ENCODE measurements at regions not wholly inside any gene's neighbourhood (a gene's known extent, or its start where the extent isn't known, plus 50 kb on each side); places are given as distances from the start of the nearest gene placed in this dataset.
"Not testable (repeated sequence)": the region's sequence is repeated elsewhere in the genome, so short reads cannot be mapped to it uniquely, and the experiment has no call there.

DNA sequence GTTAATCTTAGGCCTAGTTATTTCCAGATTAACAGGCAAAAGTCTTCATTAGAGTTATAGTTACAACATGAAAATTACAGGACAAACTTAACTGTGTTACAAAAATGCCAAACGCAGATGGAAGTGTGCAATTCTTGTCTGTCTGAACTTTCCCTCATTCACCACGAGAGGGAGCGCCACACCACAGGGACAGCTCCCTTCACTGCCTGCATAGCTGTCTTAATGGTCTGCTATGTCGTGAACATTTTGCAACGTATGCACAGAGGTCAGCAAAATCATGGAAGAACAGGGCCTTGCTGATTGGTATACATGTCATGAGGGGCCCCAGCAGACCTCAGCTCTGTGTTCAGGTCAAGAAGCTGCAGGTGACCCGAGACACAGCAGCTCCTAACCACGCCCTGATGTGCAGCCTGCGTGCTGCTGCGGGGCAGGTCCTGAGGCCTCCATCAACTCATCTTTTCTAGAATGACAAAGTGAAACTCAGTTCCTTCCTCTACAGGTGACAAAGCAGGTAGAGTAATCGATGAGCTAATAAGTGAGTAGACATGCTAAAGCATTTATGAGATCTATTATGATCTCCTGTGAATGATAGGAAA is 78.8 kb upstream of the ATP8B1 start:
- DNase-seq (ENCODE audit: low spot score): peak; percentile 56

DNA sequence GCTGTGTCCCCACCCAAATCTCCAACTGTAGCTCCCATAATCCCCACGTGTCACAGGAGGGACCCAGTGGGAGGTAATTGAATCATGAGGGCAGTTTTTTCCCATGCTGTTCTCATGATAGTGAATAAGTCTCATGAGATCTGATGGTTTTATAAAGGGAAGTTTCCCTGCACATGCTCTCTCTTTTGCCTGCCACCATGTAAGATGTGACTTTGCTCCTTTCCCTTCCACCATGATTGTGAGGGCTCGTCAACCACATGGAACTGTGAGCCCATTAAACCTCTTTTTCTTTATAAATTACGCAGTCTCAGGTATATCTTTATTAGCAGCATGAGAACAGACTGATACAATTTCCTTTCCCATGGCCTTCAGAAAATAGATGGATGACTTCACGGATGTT is 76.8 kb upstream of the ATP8B1 start:
- DNase-seq (ENCODE audit: low spot score): not testable (repeated sequence)

DNA sequence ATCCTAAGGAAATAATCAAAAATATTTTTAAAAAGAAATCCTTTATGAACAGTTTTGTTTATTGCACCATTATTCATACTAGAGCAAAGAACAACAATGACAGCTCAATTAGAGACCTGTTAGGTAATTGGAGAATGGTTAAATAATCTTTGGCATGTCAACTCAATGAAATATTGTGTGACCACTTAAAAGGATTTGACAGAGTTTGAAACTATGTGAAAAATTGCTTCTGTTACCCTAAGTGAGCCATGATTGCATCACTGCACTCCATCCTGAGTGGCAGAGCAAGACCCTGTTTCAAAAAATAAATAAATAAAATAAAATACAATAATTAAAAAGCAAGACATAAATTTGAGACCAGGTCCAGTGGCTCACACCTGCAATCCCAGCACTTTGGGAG is 66.1 kb upstream of the ATP8B1 start:
- no peak for DNase-seq (ENCODE audit: low spot score)

DNA sequence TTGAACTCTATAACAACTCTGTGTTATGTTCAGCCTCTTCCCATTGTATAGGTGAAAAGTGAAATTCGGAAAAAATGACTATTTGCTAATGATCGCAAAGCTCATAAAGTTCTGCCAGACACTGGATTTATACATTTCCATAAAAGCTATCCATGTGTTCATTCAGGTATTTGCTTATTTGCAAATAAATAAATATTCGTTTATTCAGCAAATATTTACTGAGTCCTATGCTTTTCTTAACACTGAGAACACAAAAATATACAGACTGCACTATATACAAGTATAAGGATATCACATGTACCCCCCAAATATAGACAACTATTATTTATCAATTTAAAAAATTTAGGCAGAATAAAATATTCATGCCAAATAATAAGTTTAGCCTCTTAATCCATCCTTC is 63.2 kb upstream of the ATP8B1 start:
- no peak for DNase-seq (ENCODE audit: low spot score)

DNA sequence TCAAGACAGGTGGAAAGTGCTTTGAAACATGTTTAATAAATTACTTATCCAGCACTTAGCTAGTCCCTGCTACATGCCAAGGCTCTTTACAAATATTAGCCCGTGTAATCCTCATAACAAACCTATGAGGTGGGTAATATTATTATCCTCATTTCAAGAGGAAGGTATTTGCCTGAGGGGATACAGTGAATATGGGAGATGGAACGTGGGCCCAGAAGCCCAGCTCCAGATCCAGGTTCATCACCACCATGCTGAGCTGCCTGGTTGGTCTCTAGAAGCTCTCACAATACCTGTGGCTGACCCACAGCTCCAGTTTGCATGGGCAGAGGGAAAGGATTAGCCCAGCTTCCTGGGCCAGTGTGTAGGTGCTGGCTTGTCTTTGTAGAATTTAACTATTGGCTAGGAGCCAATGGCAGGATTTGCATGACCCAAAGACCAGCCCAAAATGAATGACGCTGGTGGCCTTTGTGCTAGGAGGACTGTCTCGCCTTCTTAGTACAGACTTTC is 61.6 kb upstream of the ATP8B1 start:
- DNase-seq (ENCODE audit: low spot score): no peak

DNA sequence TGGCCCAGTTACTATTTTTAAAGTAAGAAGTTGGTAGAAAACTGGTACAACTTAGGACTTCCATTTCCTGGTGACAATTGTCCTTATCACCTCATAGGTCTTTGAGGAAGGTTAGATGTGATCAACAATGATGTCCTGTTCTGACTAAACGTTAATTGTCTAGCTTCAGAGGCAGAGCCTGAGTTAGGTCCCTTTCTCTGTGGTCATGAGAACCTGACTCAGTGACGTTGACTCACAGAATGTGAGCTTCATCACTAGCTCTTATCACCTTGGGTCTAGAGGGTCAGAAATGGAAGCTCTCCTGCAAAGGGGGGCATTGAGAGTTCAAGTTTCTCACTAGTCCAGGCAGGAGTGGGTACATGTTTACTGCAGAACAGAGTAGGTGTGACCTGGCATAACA is 60.6 kb upstream of the ATP8B1 start:
- no peak for DNase-seq (ENCODE audit: low spot score)

DNA sequence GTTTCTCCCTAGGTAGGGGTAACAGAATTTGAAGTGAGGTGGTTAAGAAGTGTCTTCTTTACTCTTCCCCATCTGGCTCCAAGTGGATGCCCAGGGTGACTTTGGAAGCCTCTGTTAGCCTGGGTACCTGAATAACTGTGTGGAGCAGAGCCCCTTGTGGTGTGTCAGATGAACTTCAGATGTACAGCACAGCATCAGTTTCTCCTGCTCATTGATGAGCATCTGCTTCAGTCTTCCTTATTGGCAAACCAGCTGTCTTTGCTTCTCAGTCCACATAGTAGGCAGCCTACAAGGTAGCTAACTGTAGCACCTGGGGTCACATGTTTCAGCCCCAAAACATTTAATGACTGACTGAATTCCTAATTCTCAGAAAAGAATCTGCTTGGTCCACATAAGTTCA is 56.2 kb upstream of the ATP8B1 start:
- no peak for DNase-seq (ENCODE audit: low spot score)

DNA sequence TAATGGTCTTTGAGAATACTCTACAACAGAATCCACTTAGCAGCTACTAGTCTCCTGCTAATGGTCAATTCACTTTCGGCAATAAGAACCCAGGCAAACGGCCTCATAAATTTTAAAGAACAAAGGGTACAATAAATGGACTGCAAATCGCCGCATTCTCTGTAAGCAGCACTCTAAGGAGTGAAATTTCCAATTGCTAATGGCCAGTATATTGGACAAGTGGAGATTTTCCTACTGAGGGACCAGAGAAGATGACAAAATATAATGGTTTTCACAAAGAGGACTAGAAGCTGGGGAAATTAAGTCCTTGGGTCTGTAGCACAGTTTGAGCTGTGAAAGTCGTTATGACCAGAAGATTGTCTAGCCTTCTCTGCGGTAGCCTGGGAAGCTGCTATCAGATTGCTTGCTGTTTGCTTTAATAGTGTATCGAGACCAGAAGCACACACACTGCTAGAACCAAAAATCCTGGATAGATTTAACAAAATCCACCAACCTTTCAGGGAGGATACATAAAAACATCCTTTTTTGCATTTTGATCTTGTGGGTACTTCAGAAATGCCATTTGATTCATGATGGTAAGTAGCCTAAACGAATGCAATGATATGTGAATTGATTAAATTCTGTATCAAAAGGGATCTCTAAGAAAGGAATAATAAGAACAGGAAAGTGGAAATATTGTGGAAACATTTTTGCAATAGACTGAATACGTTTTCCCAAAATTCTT is 53.6 kb upstream of the ATP8B1 start:
- DNase-seq (ENCODE audit: low spot score): no peak

DNA sequence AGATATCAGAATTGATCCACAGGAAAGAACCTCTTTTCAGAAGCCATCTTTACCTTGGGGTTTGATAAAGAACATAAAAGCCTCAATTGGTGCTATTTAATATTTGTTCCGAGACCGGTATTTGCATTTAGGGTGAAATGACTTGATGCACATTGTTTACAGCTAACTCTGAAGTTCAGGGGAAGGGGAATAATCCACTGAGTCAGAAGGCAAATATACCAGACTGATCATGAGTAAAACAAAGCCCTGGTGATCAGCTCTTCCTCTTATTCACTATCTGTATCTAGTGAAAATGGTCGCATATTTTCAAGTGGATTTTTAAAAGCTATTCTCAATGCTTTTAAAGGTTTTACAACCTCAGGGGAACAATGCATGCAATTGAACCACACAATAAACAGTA is 53.0 kb upstream of the ATP8B1 start:
- DNase-seq (ENCODE audit: low spot score): no peak

DNA sequence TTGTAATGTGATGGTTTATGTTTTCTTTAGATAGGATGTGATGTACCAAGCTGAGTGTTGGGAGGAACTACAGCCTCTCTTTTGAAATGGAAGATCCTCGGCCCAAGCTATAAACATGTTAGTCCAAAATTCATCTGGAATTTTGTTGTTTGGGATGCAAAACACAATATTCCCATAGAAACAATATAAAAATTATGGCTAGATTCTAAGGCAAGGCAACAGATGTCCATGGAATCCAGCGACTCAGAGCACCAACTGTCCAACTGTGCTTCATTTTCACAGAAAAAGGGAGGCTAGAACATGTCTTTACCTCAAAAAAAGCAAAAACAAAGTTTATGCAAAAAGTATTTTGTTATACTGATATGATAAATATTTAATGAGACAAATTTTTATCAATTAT is 52.4 kb upstream of the ATP8B1 start:
- no peak for DNase-seq (ENCODE audit: low spot score)

DNA sequence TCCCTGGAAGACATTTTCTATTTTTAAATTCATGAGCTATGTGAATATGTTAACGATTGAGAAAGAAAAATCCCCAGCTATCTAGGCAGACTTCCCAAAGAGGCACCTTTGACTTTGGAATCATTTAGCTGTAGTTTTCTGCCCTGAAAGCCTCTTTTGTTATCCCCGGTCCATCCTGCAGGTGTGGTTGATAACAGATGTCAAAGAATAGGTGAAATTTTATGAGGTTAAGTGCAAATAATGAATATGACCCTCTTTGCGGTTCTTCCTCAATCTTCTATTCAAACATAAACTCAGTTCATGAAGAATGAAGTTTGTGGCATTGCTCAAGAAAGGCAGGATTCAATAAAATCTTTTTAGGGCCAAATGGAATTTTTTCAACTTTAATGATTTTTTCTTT is 51.6 kb upstream of the ATP8B1 start:
- no peak for DNase-seq (ENCODE audit: low spot score)

DNA sequence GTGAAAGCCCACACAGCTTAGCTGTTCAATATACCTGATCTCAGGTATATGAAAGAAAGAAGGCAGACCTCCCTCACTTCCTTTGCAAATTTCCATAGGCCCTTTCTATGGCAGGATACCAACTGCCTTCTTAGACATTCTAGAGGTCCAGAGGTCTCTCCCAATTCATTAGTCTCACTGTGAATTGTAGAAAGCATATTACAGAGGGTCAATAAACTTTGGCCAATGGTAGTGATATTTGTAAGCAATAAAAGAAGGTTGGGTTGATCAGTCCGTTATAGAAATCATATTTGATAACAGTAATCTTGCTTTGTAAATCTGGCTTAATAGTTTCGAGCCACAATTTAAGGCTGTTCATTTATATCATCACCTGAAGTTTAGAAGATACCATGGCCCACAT is 50.7 kb upstream of the ATP8B1 start:
- DNase-seq (ENCODE audit: low spot score): no peak

DNA sequence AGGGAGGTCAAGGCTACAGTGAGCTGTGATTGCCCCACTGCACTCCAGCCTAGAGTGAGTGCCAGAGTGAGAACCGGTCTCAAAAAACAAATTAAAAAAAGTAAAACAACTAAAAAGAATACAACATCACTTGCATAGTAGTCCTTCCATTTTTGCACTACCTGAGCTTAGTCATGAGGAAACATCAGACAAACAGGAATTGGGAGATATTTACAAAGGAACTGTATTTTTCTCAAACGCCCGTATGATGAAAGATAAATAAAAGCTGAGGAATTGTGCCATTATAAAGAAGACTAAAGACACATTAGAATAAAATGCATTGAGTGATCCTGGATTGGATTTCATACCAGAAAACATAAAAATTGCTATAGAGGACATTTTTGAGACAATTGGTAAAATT is 50.0 kb upstream of the ATP8B1 start:
- no peak for DNase-seq (ENCODE audit: low spot score)
